GM19238 (cell line): ENCODE measurements at regions not wholly inside any gene's neighbourhood (a gene's known extent, or its start where the extent isn't known, plus 50 kb on each side); places are given as distances from the start of the nearest gene placed in this dataset.

Experiments
- DNase-seq: peaks from one replicate; pipeline ENCODE4 v3.0.0; 2011; ENCODE audit warnings: low spot score; ENCODE audit not compliant: insufficient read length

- no peak for DNase-seq
Observed at GRCh38 chr6:25010902-25011625, 75.3 kb upstream of the RIPOR2 start.

- DNase-seq = no peak
Observed at GRCh38 chr6:25012657-25013056, 76.9 kb upstream of the RIPOR2 start.

GRCh38 chr6:25013246-25013645 lies 77.5 kb upstream of the RIPOR2 start:
- no peak for DNase-seq

- no peak for DNase-seq
Observed at GRCh38 chr6:25014369-25014768, 78.6 kb upstream of the RIPOR2 start.

- DNase-seq = no peak
Observed at GRCh38 chr6:25014791-25015560, 79.2 kb upstream of the RIPOR2 start.

- no peak for DNase-seq
Observed at GRCh38 chr6:25016014-25016720, 80.4 kb upstream of the RIPOR2 start.

GRCh38 chr6:25017486-25017885 lies 81.7 kb upstream of the RIPOR2 start:
- no peak for DNase-seq

- DNase-seq = peak; percentile 22
Observed at GRCh38 chr6:25017932-25018567, 82.3 kb upstream of the RIPOR2 start.

- DNase-seq = no peak
Observed at GRCh38 chr6:25018568-25018954, 82.8 kb upstream of the RIPOR2 start.

- no peak for DNase-seq
Observed at GRCh38 chr6:25022140-25022553, 86.4 kb upstream of the RIPOR2 start.

GRCh38 chr6:25023781-25024180 lies 88.0 kb upstream of the RIPOR2 start:
- no peak for DNase-seq

- DNase-seq = no peak
Observed at GRCh38 chr6:25024821-25025220, 89.1 kb upstream of the RIPOR2 start.

GRCh38 chr6:25025248-25025918 lies 89.6 kb upstream of the RIPOR2 start:
- DNase-seq = no peak

- DNase-seq = no peak
Observed at GRCh38 chr6:25025919-25026301, 90.2 kb upstream of the RIPOR2 start.

- no peak for DNase-seq
Observed at GRCh38 chr6:25026723-25027122, 91.0 kb upstream of the RIPOR2 start.

- peak; percentile 46 for DNase-seq
Observed at GRCh38 chr6:25027221-25027916, 91.6 kb upstream of the RIPOR2 start.

GRCh38 chr6:25028328-25028727 lies 92.6 kb upstream of the RIPOR2 start:
- DNase-seq = no peak

GRCh38 chr6:25032934-25033333 lies 97.2 kb upstream of the RIPOR2 start:
- no peak for DNase-seq

- DNase-seq = no peak
Observed at GRCh38 chr6:25034431-25034921, 98.7 kb upstream of the RIPOR2 start.

- no peak for DNase-seq
Observed at GRCh38 chr6:25035174-25035511, 99.4 kb upstream of the RIPOR2 start.
